Vagina (tissue), 2 donors: ENCODE measurements at regions not wholly inside any gene's neighbourhood (a gene's known extent, or its start where the extent isn't known, plus 50 kb on each side); places are given as distances from the start of the nearest gene placed in this dataset.

Experiments
- DNase-seq, 2 donors: peaks; one replicate each; pipeline ENCODE4 v3.0.0-alpha.2; 2017; ENCODE audit errors: extremely low spot score in 2 of 2
- H3K27ac ChIP-seq: fragments of 200-600 bp; sonication (generic); one replicate; pipeline ENCODE4 v1.5.1; 2019
- H3K27me3 ChIP-seq: fragments of 200-600 bp; sonication (generic); one replicate; pipeline ENCODE4 v1.5.1; 2019
- H3K36me3 ChIP-seq, 2 donors: fragments of 200-600 bp; sonication (generic); one replicate each; pipeline ENCODE4 v1.5.1; 2017 to 2019
- H3K4me1 ChIP-seq: fragments of 200-600 bp; sonication (generic); one replicate; pipeline ENCODE4 v1.5.1; 2019
- H3K4me3 ChIP-seq, 2 donors: fragments of 200-600 bp; sonication (generic); 1 replicate in 1 of 2; 2 replicates in 1 of 2; pipeline ENCODE4 v1.5.1; 2016 to 2019
- H3K9me3 ChIP-seq: fragments of 200-600 bp; sonication (generic); one replicate; pipeline ENCODE4 v1.5.1; 2019
- CTCF ChIP-seq, 3 experiments: fragments of 450-650 bp in 2 of 3; fragments of 200-600 bp in 1 of 3; sonication (generic) in 1 of 3; IDR thresholded peaks; one replicate each; pipeline ENCODE4 v1.5.1; 2017 to 2019; ENCODE audit warnings: antibody characterized with exemption in 3 of 3, mild to moderate bottlenecking in 2 of 3, moderate library complexity in 2 of 3
- POLR2A ChIP-seq, 2 donors: fragments of 450-650 bp; IDR thresholded peaks; one replicate each; pipeline ENCODE4 v1.6.1; 2017; ENCODE audit warnings: antibody characterized with exemption in 2 of 2, mild to moderate bottlenecking in 2 of 2, moderate library complexity in 2 of 2
- POLR2AphosphoS5 ChIP-seq, 2 donors: sonication (generic); formaldehyde crosslinking; IDR thresholded peaks; one replicate each; pipeline ENCODE4 v1.9.0; 2017; ENCODE audit warnings: antibody characterized with exemption in 2 of 2, mild to moderate bottlenecking in 2 of 2, low read depth in 1 of 2; ENCODE audit not compliant: insufficient read depth in 1 of 2
- intact Hi-C: fragments of 100-400 bp; cut with DNase I; formaldehyde crosslinking; loops from one replicate; pipeline ENCODE4 v1.15.1; 2023

- TF ChIP-seq CTCF (IDR thresholded peaks at IDR 0.05) (no peak), POLR2AphosphoS5 (IDR thresholded peaks at IDR 0.05; ENCODE audit: insufficient read depth in 1 of 2, low read depth in 1 of 2) (no peak), POLR2A (IDR thresholded peaks at IDR 0.05) (no peak)
- no peak for DNase-seq
- intact Hi-C loops, result no loop called here
- H3K27me3 ChIP-seq, result no peaks in the 10 kb centered on the region
- H3K9me3 ChIP-seq, result no peaks in the 10 kb centered on the region
- H3K4me3 ChIP-seq, result no peak overlapping the region
- no peak overlapping the region for H3K27ac ChIP-seq
- H3K4me1 ChIP-seq, result no peaks in the 10 kb centered on the region
- H3K36me3 ChIP-seq, result no peaks in the 10 kb centered on the region
These were observed 86.0 kb upstream of the ZBTB40 start for GRCh38 chr1:22365331-22366295.

- Histone ChIP-seq H3K36me3 (no peaks in the 10 kb centered on the region), H3K9me3 (no peaks in the 10 kb centered on the region), H3K4me1 (no peaks in the 10 kb centered on the region), H3K27ac (no peak overlapping the region), H3K27me3 (no peaks in the 10 kb centered on the region), H3K4me3 (no peak overlapping the region)
- DNase-seq, result no peak
- TF ChIP-seq POLR2A (IDR thresholded peaks at IDR 0.05) (no peak), CTCF (IDR thresholded peaks at IDR 0.05) (no peak), POLR2AphosphoS5 (IDR thresholded peaks at IDR 0.05; ENCODE audit: insufficient read depth in 1 of 2, low read depth in 1 of 2) (no peak)
- intact Hi-C loops, result no loop called here
These were observed 85.3 kb upstream of the ZBTB40 start for GRCh38 chr1:22366346-22366745.

GRCh38 chr1:22368125-22368524 lies 83.5 kb upstream of the ZBTB40 start:
- Histone ChIP-seq H3K9me3 (no peaks in the 10 kb centered on the region), H3K27me3 (no peaks in the 10 kb centered on the region), H3K27ac (no peak overlapping the region), H3K4me1 (no peaks in the 10 kb centered on the region), H3K4me3 (no peak overlapping the region), H3K36me3 (no peaks in the 10 kb centered on the region)
- intact Hi-C loops, result no loop called here
- DNase-seq, result no peak
- no peak for TF ChIP-seq POLR2A (IDR thresholded peaks at IDR 0.05)
- TF ChIP-seq CTCF (IDR thresholded peaks at IDR 0.05), result no peak
- TF ChIP-seq POLR2AphosphoS5 (IDR thresholded peaks at IDR 0.05; ENCODE audit: insufficient read depth in 1 of 2, low read depth in 1 of 2), result no peak

GRCh38 chr1:22369294-22370189 lies 82.1 kb upstream of the ZBTB40 start:
- H3K27ac ChIP-seq, result no peak overlapping the region
- intact Hi-C loops, result no loop called here
- H3K4me1 ChIP-seq, result no peaks in the 10 kb centered on the region
- H3K9me3 ChIP-seq, result no peaks in the 10 kb centered on the region
- no peaks in the 10 kb centered on the region for H3K27me3 ChIP-seq
- no peaks in the 10 kb centered on the region for H3K36me3 ChIP-seq
- no peak for DNase-seq
- TF ChIP-seq POLR2A (IDR thresholded peaks at IDR 0.05), result no peak
- TF ChIP-seq POLR2AphosphoS5 (IDR thresholded peaks at IDR 0.05; ENCODE audit: insufficient read depth in 1 of 2, low read depth in 1 of 2), result no peak
- no peak for TF ChIP-seq CTCF (IDR thresholded peaks at IDR 0.05)
- H3K4me3 ChIP-seq, result no peak overlapping the region
